Spleen (tissue), 7 donors: ENCODE measurements at regions not wholly inside any gene's neighbourhood (a gene's known extent, or its start where the extent isn't known, plus 50 kb on each side); places are given as distances from the start of the nearest gene placed in this dataset.

Experiments used
- POLR2AphosphoS5 ChIP-seq, 3 donors: sonication (generic); formaldehyde crosslinking; IDR thresholded peaks; one replicate each; pipeline ENCODE4 v1.5.1; 2017; ENCODE audit warnings: antibody characterized with exemption in 3 of 3
- TF ChIP-seq, protein P1 (sequence below), 11 experiments: fragments of 200-600 bp in 7 of 11; fragments of 450-650 bp in 4 of 11; sonication (generic) in 4 of 11; IDR thresholded peaks in 8 of 11; conservative IDR thresholded peaks in 3 of 11; 1 replicate in 7 of 11; 2 replicates in 4 of 11; pipeline versions ENCODE4 v1.4.0 to v1.8.0; 2016 to 2021; ENCODE audit warnings: antibody characterized with exemption in 11 of 11, inconsistent platforms in 4 of 11, mild to moderate bottlenecking in 1 of 11
- donor health status: DM: no; HTN: no; CAD: no; lungs with moderate emphysema.
- donor health status: DM: no; HTN: no; CAD: no.
- donor health status: DM: no; HTN: no; CAD: no.

DNA sequence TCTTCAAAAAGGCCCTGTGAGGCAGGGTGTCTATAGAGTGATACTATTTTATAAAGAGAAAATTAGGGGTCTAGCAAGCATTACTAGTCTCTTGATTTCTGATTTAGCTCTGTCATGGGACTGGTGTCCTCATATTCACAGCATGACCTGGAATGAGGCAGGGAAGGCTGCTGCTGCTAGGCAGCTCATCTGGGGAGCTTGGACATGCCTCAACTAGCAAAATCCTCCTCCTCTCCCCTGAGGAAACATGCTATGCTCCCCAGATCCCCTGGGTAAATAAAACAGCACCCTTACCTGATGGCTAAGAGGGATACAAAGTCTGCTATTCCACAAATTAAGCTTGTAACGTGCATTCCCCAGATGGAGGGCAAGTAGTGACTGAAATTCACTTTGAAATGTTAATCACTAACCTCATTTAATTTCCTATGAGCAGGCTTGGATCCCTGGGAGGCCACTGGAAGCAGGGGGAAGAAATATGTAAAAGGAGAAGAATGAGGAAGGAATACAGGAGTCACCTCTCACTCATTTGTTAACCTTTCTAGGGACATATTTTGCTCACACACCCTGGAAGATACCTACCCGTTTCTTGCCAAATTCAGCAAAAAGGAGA lies 709.4 kb downstream of the SQOR start:
- TF ChIP-seq, protein P1, sequence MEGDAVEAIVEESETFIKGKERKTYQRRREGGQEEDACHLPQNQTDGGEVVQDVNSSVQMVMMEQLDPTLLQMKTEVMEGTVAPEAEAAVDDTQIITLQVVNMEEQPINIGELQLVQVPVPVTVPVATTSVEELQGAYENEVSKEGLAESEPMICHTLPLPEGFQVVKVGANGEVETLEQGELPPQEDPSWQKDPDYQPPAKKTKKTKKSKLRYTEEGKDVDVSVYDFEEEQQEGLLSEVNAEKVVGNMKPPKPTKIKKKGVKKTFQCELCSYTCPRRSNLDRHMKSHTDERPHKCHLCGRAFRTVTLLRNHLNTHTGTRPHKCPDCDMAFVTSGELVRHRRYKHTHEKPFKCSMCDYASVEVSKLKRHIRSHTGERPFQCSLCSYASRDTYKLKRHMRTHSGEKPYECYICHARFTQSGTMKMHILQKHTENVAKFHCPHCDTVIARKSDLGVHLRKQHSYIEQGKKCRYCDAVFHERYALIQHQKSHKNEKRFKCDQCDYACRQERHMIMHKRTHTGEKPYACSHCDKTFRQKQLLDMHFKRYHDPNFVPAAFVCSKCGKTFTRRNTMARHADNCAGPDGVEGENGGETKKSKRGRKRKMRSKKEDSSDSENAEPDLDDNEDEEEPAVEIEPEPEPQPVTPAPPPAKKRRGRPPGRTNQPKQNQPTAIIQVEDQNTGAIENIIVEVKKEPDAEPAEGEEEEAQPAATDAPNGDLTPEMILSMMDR (IDR thresholded peaks at IDR 0.05 in 8 of 11, conservative IDR thresholded peaks at IDR 0.05 in 3 of 11), result no peak
- no peak for TF ChIP-seq POLR2AphosphoS5 (IDR thresholded peaks at IDR 0.05)
